HG03095 (cell line): ENCODE measurements at regions not wholly inside any gene's neighbourhood (a gene's known extent, or its start where the extent isn't known, plus 50 kb on each side); places are given as distances from the start of the nearest gene placed in this dataset.

Experiments
- ATAC-seq: cut with Tn5 transposase; IDR thresholded peaks from one replicate; pipeline ENCODE4 v1.9.1; 2021; ENCODE audit warnings: moderate library complexity; ENCODE audit not compliant: unreplicated experiment

GRCh38 chr17:45679426-45679825 is 104.7 kb upstream of the CRHR1 start:
- ATAC-seq = no peak

- ATAC-seq = no peak
Observed at GRCh38 chr17:45680360-45680759, 103.8 kb upstream of the CRHR1 start.

- ATAC-seq = no peak
Observed at GRCh38 chr17:45681706-45682105, 102.4 kb upstream of the CRHR1 start.

GRCh38 chr17:45686250-45686649 is 97.9 kb upstream of the CRHR1 start:
- no peak for ATAC-seq

- no peak for ATAC-seq
Observed at GRCh38 chr17:45687594-45687993, 96.5 kb upstream of the CRHR1 start.

GRCh38 chr17:45688353-45688752 is 95.8 kb upstream of the CRHR1 start:
- ATAC-seq = no peak

GRCh38 chr17:45688820-45689219 is 95.3 kb upstream of the CRHR1 start:
- no peak for ATAC-seq

GRCh38 chr17:45689451-45689850 is 94.7 kb upstream of the CRHR1 start:
- ATAC-seq = no peak

GRCh38 chr17:45690625-45691275 is 93.4 kb upstream of the CRHR1 start:
- no peak for ATAC-seq

- no peak for ATAC-seq
Observed at GRCh38 chr17:45692661-45693060, 91.5 kb upstream of the CRHR1 start.

- ATAC-seq = no peak
Observed at GRCh38 chr17:45693792-45694191, 90.3 kb upstream of the CRHR1 start.

GRCh38 chr17:45696442-45696841 is 87.7 kb upstream of the CRHR1 start:
- ATAC-seq = no peak

GRCh38 chr17:45697076-45697475 is 87.0 kb upstream of the CRHR1 start:
- no peak for ATAC-seq

GRCh38 chr17:45700171-45701090 is 83.7 kb upstream of the CRHR1 start:
- no peak for ATAC-seq

GRCh38 chr17:45702666-45703266 is 81.4 kb upstream of the CRHR1 start:
- ATAC-seq = no peak

GRCh38 chr17:45703348-45703747 is 80.8 kb upstream of the CRHR1 start:
- ATAC-seq = no peak

- ATAC-seq = no peak
Observed at GRCh38 chr17:45703806-45704205, 80.3 kb upstream of the CRHR1 start.

GRCh38 chr17:45704251-45704650 is 79.9 kb upstream of the CRHR1 start:
- no peak for ATAC-seq

- no peak for ATAC-seq
Observed at GRCh38 chr17:45705123-45706009, 78.8 kb upstream of the CRHR1 start.

GRCh38 chr17:45706033-45706432 is 78.1 kb upstream of the CRHR1 start:
- no peak for ATAC-seq

GRCh38 chr17:45708707-45709290 is 75.3 kb upstream of the CRHR1 start:
- ATAC-seq = no peak
